Caco-2 (cell line): ENCODE measurements at regions not wholly inside any gene's neighbourhood (a gene's known extent, or its start where the extent isn't known, plus 50 kb on each side); places are given as distances from the start of the nearest gene placed in this dataset.

Experiments used
- BruUV-seq: library from RNA; stranded (reverse); fragments of 400-500 nt; replicated peaks from 2 replicates; lab custom pipeline; 2021; lab: Mats Ljungman, UMichigan
- CTCF ChIA-PET: fragments of 300-600 bp; sonication (Branson Sonifier 250); formaldehyde crosslinking; loops from one replicate; lab custom pipeline; 2022; ENCODE audit warnings: antibody characterized with exemption; lab: Charles Lee
- POLR2A ChIA-PET: fragments of 300-600 bp; sonication (Branson Sonifier 250); formaldehyde crosslinking; loops from one replicate; lab custom pipeline; 2022; ENCODE audit warnings: antibody characterized with exemption; lab: Charles Lee
- DNase-seq, 2 experiments: peaks; one replicate each; pipeline versions ENCODE4 v3.0.0 to v3.0.0-alpha.2; 2020 to 2022
- H3K27me3 ChIP-seq: replicated peaks from 2 replicates; pipeline ENCODE4 v1.6.0; 2011; ENCODE audit warnings: low read length; ENCODE audit not compliant: control insufficient read depth, insufficient read depth
- H3K36me3 ChIP-seq: 2 replicates; pipeline ENCODE4 v1.5.1; 2011; ENCODE audit warnings: low read length; ENCODE audit not compliant: control insufficient read depth, insufficient read depth
- H3K4me1 ChIP-seq: fragments of 250-450 bp; sonication (Bioruptor Pico); 2 replicates; pipeline ENCODE4 v1.5.1; 2020; ENCODE audit warnings: mild to moderate bottlenecking
- H3K4me3 ChIP-seq: 2 replicates; pipeline ENCODE4 v1.5.1; 2011; ENCODE audit warnings: low read depth, mild to moderate bottlenecking, control low read depth, low read length
- H3K9me3 ChIP-seq: fragments of 250-450 bp; sonication (Bioruptor Pico); 2 replicates; pipeline ENCODE4 v1.5.1; 2020; ENCODE audit warnings: mild to moderate bottlenecking, moderate library complexity
- H3K27ac Mint-ChIP-seq: one replicate; pipeline ENCODE4 v1.8.0; 2022; ENCODE audit warnings: mixed read lengths; ENCODE audit not compliant: unreplicated experiment
- H3K27me3 Mint-ChIP-seq: one replicate; pipeline ENCODE4 v1.8.0; 2022; ENCODE audit warnings: mixed read lengths; ENCODE audit not compliant: insufficient read depth, unreplicated experiment
- H3K36me3 Mint-ChIP-seq: one replicate; pipeline ENCODE4 v1.8.0; 2022; ENCODE audit warnings: mild to moderate bottlenecking, mixed read lengths; ENCODE audit not compliant: insufficient read depth, unreplicated experiment
- H3K4me1 Mint-ChIP-seq: one replicate; pipeline ENCODE4 v1.8.0; 2022; ENCODE audit warnings: low read depth, mixed read lengths; ENCODE audit not compliant: unreplicated experiment
- H3K4me3 Mint-ChIP-seq: one replicate; pipeline ENCODE4 v1.8.0; 2022; ENCODE audit warnings: mild to moderate bottlenecking, moderate library complexity, mixed read lengths; ENCODE audit not compliant: unreplicated experiment
- H3K9me3 Mint-ChIP-seq: one replicate; pipeline ENCODE4 v1.8.0; 2022; ENCODE audit warnings: mixed read lengths; ENCODE audit not compliant: unreplicated experiment
- intact Hi-C: fragments of 100-400 bp; cut with micrococcal nuclease; formaldehyde crosslinking; loops from one replicate; pipeline ENCODE4 v1.10.0; 2022; ENCODE audit not compliant: unreplicated experiment
- TF ChIP-seq, protein P1 (sequence below), 2 experiments: fragments of 200-600 bp in 1 of 2; IDR thresholded peaks; 1 replicate in 1 of 2; 2 replicates in 1 of 2; pipeline versions ENCODE4 v1.5.1 to v1.8.0; 2011 to 2022; ENCODE audit warnings: antibody characterized with exemption in 1 of 2, control low read depth in 1 of 2, inconsistent platforms in 1 of 2, low read depth in 1 of 2, low read length in 1 of 2, mild to moderate bottlenecking in 1 of 2, moderate library complexity in 1 of 2; ENCODE audit not compliant: insufficient read depth in 1 of 2, severe bottlenecking in 1 of 2, unreplicated experiment in 1 of 2

DNA sequence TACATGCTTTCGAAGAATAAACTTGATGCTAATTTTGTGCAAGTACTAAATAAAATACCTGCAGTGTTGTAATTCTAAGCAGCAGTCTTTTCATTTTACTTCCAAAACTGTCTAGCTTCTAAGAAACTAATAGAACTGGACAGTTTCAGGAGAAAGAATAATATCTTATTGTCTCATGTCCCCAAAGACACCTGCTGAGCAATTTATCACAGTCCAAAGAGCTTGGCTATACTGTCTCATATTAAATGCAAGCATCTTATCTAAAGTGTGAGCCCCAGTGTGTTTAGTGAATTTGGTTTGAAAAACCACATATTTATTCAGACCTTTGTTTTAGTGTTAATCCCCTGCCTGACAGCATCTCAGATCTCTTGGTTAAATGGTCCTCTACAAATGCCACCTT lies 374.3 kb downstream of the TMX3 start:
- no peaks in the 10 kb centered on the region for H3K4me1 Mint-ChIP-seq
- no peak overlapping the region for H3K4me3 Mint-ChIP-seq
- intact Hi-C loops: no loop called here
- BruUV-seq: no TSS peak
- Histone ChIP-seq H3K4me1 (no peaks in the 10 kb centered on the region), H3K9me3 (no peaks in the 10 kb centered on the region), H3K27me3 (no peaks in the 10 kb centered on the region), H3K36me3 (no peaks in the 10 kb centered on the region), H3K4me3 (no peak overlapping the region)
- no peak overlapping the region for H3K27ac Mint-ChIP-seq
- no peaks in the 10 kb centered on the region for H3K36me3 Mint-ChIP-seq
- no peaks in the 10 kb centered on the region for H3K9me3 Mint-ChIP-seq
- H3K27me3 Mint-ChIP-seq: no peaks in the 10 kb centered on the region
- no peak for DNase-seq
- CTCF ChIA-PET: no interaction called here
- POLR2A ChIA-PET: no interaction called here
- TF ChIP-seq, protein P1, sequence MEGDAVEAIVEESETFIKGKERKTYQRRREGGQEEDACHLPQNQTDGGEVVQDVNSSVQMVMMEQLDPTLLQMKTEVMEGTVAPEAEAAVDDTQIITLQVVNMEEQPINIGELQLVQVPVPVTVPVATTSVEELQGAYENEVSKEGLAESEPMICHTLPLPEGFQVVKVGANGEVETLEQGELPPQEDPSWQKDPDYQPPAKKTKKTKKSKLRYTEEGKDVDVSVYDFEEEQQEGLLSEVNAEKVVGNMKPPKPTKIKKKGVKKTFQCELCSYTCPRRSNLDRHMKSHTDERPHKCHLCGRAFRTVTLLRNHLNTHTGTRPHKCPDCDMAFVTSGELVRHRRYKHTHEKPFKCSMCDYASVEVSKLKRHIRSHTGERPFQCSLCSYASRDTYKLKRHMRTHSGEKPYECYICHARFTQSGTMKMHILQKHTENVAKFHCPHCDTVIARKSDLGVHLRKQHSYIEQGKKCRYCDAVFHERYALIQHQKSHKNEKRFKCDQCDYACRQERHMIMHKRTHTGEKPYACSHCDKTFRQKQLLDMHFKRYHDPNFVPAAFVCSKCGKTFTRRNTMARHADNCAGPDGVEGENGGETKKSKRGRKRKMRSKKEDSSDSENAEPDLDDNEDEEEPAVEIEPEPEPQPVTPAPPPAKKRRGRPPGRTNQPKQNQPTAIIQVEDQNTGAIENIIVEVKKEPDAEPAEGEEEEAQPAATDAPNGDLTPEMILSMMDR (IDR thresholded peaks at IDR 0.05; ENCODE audit: insufficient read depth in 1 of 2, low read depth in 1 of 2, low read length in 1 of 2, severe bottlenecking in 1 of 2, unreplicated experiment in 1 of 2): no peak

DNA sequence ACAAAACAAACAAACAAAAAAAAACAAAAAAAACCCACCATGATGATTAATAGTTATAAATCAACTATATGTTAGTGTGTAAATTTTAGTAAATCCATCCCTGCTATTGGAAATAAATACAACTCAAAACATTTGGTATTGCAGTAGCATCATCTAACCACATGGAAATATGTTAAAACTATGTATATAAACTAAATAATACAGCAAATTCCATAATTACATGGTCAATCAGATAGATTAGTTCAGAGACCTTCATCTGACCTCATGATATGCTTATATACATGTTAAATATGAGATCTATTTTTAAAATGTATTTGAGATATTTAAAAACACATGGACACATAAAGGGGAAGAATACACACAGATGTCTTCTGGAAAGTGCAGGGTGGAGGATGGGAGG lies 384.2 kb downstream of the TMX3 start:
- Histone ChIP-seq H3K36me3 (no peaks in the 10 kb centered on the region), H3K9me3 (no peaks in the 10 kb centered on the region), H3K4me1 (no peaks in the 10 kb centered on the region), H3K4me3 (no peak overlapping the region), H3K27me3 (no peaks in the 10 kb centered on the region)
- Mint-ChIP-seq H3K9me3 (no peaks in the 10 kb centered on the region), H3K36me3 (no peaks in the 10 kb centered on the region), H3K27ac (no peak overlapping the region), H3K4me1 (no peaks in the 10 kb centered on the region), H3K27me3 (no peaks in the 10 kb centered on the region), H3K4me3 (no peak overlapping the region)
- intact Hi-C loops: no loop called here
- no peak for DNase-seq
- CTCF ChIA-PET: no interaction called here
- TF ChIP-seq, protein P1 (IDR thresholded peaks at IDR 0.05; ENCODE audit: insufficient read depth in 1 of 2, low read depth in 1 of 2, low read length in 1 of 2, severe bottlenecking in 1 of 2, unreplicated experiment in 1 of 2): no peak
- no TSS peak for BruUV-seq
- POLR2A ChIA-PET: no interaction called here

GRCh38 chr18:68323921-68324320 lies 391.0 kb downstream of the TMX3 start:
- ChIA-PET CTCF (no interaction called here), POLR2A (no interaction called here)
- BruUV-seq: no TSS peak
- Mint-ChIP-seq H3K27ac (no peak overlapping the region), H3K4me3 (no peak overlapping the region), H3K4me1 (no peaks in the 10 kb centered on the region), H3K27me3 (no peaks in the 10 kb centered on the region), H3K36me3 (no peaks in the 10 kb centered on the region), H3K9me3 (no peaks in the 10 kb centered on the region)
- H3K9me3 ChIP-seq: no peaks in the 10 kb centered on the region
- no peak for DNase-seq
- H3K27me3 ChIP-seq: no peaks in the 10 kb centered on the region
- TF ChIP-seq, protein P1 (IDR thresholded peaks at IDR 0.05; ENCODE audit: insufficient read depth in 1 of 2, low read depth in 1 of 2, low read length in 1 of 2, severe bottlenecking in 1 of 2, unreplicated experiment in 1 of 2): no peak
- no peaks in the 10 kb centered on the region for H3K4me1 ChIP-seq
- no peak overlapping the region for H3K4me3 ChIP-seq
- intact Hi-C loops: no loop called here
- H3K36me3 ChIP-seq: no peaks in the 10 kb centered on the region
